B cell (primary cell): ENCODE measurements at regions not wholly inside any gene's neighbourhood (a gene's known extent, or its start where the extent isn't known, plus 50 kb on each side); places are given as distances from the start of the nearest gene placed in this dataset.

Experiments used
- ATAC-seq: fragments of 200-7000 bp; cut with Tn5 transposase; one replicate; pipeline ENCODE4 v1.10.0; 2021; ENCODE audit warnings: low read depth, mild to moderate bottlenecking, moderate number of reproducible peaks, moderate library complexity
- CTCF ChIA-PET: fragments of 350-600 bp; sonication (Branson Sonifier 250); formaldehyde crosslinking; loops from one replicate; lab custom pipeline; 2021; ENCODE audit warnings: antibody characterized with exemption, inconsistent platforms; lab: Charles Lee
- POLR2A ChIA-PET: fragments of 350-600 bp; sonication (Branson Sonifier 250); formaldehyde crosslinking; loops from one replicate; lab custom pipeline; 2021; ENCODE audit warnings: antibody characterized with exemption; lab: Charles Lee
- DNase-seq: peaks from one replicate; pipeline ENCODE4 v3.0.0; 2013
- H2AFZ ChIP-seq: 2 replicates; pipeline ENCODE4 v1.6.1; 2012; ENCODE audit warnings: mild to moderate bottlenecking, low read depth, low read length; ENCODE audit not compliant: insufficient read depth, poor library complexity, severe bottlenecking
- H3K27ac ChIP-seq, 2 donors: 1 replicate in 1 of 2; 2 replicates in 1 of 2; pipeline ENCODE4 v1.5.1; 2012 to 2013; ENCODE audit warnings: low read length in 2 of 2, mild to moderate bottlenecking in 2 of 2, moderate library complexity in 1 of 2
- H3K27me3 ChIP-seq, 4 experiments: fragments of 200-600 bp in 1 of 4; sonication (generic) in 1 of 4; replicated peaks in 1 of 4; 1 replicate in 2 of 4; 2 replicates in 2 of 4; pipeline versions ENCODE4 v1.6.1 to v1.7.0; 2013 to 2016; ENCODE audit warnings: low read length in 3 of 4, mild to moderate bottlenecking in 2 of 4, mixed read lengths in 1 of 4, moderate library complexity in 1 of 4; ENCODE audit not compliant: insufficient read depth in 4 of 4, control insufficient read depth in 3 of 4; ENCODE audit errors: control extremely low read depth in 1 of 4
- H3K36me3 ChIP-seq, 2 experiments: replicated peaks in 1 of 2; 1 replicate in 1 of 2; 2 replicates in 1 of 2; pipeline versions ENCODE4 v1.6.1 to v1.7.1; 2013; ENCODE audit warnings: low read length in 1 of 2; ENCODE audit not compliant: insufficient read depth in 2 of 2, control insufficient read depth in 1 of 2; ENCODE audit errors: control extremely low read depth in 1 of 2, extremely low read depth in 1 of 2
- H3K4me1 ChIP-seq, 2 donors: fragments of 200-600 bp in 1 of 2; sonication (generic) in 1 of 2; 1 replicate in 1 of 2; 2 replicates in 1 of 2; pipeline versions ENCODE4 v1.5.1 to v1.6.1; 2013 to 2017; ENCODE audit warnings: low read length in 2 of 2; ENCODE audit not compliant: control insufficient read depth in 2 of 2, insufficient read depth in 2 of 2
- H3K4me2 ChIP-seq: replicated peaks from 2 replicates; pipeline ENCODE3; 2012; ENCODE audit warnings: mild to moderate bottlenecking, low read depth, low read length; ENCODE audit not compliant: poor library complexity, severe bottlenecking
- H3K4me3 ChIP-seq, 5 experiments: fragments of 200-600 bp in 1 of 5; sonication (generic) in 1 of 5; 1 replicate in 3 of 5; 2 replicates in 2 of 5; pipeline versions ENCODE4 v1.5.1 to v1.7.0; 2011 to 2016; ENCODE audit warnings: low read length in 4 of 5, mild to moderate bottlenecking in 4 of 5, low read depth in 2 of 5, control low read depth in 1 of 5, moderate library complexity in 1 of 5; ENCODE audit not compliant: insufficient read depth in 1 of 5; ENCODE audit errors: control extremely low read depth in 1 of 5, extremely low read depth in 1 of 5
- H3K79me2 ChIP-seq: fragments of 200-600 bp; sonication (generic); one replicate; pipeline ENCODE4 v1.6.0; 2016; ENCODE audit warnings: low read length; ENCODE audit not compliant: control insufficient read depth, insufficient read depth
- H3K9ac ChIP-seq: fragments of 200-600 bp; sonication (generic); 2 replicates; pipeline ENCODE4 v1.6.1; 2017; ENCODE audit warnings: mild to moderate bottlenecking, low read length, moderate library complexity
- H3K9me3 ChIP-seq, 3 donors: one replicate each; pipeline versions ENCODE4 v1.6.1 to v1.7.1; 2013; ENCODE audit warnings: low read length in 2 of 3; ENCODE audit not compliant: control insufficient read depth in 2 of 3, insufficient read depth in 1 of 3; ENCODE audit errors: control extremely low read depth in 1 of 3
- H4K20me1 ChIP-seq: 2 replicates; pipeline ENCODE4 v1.6.0; 2012; ENCODE audit warnings: mild to moderate bottlenecking, low read length; ENCODE audit not compliant: insufficient read depth, control insufficient read depth, poor library complexity, severe bottlenecking
- H3K27ac Mint-ChIP-seq: one replicate; pipeline ENCODE4 v1.8.0; 2021; ENCODE audit warnings: mixed read lengths
- H3K27me3 Mint-ChIP-seq: one replicate; pipeline ENCODE4 v1.8.0; 2021; ENCODE audit warnings: mixed read lengths
- H3K4me1 Mint-ChIP-seq: one replicate; pipeline ENCODE4 v1.8.0; 2021; ENCODE audit warnings: mixed read lengths
- H3K4me3 Mint-ChIP-seq: one replicate; pipeline ENCODE4 v1.8.0; 2021; ENCODE audit warnings: mixed read lengths
- H3K9me3 Mint-ChIP-seq: one replicate; pipeline ENCODE4 v1.8.0; 2022; ENCODE audit warnings: mixed read lengths; ENCODE audit not compliant: insufficient read depth
- EZH2 ChIP-seq: IDR thresholded peaks from 2 replicates; pipeline ENCODE4 v1.6.1; 2012; ENCODE audit warnings: borderline replicate concordance, low read depth, mild to moderate bottlenecking, moderate library complexity, low read length; ENCODE audit not compliant: insufficient read depth, poor library complexity, severe bottlenecking
- WGBS: methylation state at CpG from one replicate; pipeline ENCODE4 v1.1.5; 2013; ENCODE audit warnings: missing lambda C conversion rate; ENCODE audit not compliant: insufficient coverage; 5-methylcytosine and 5-hydroxymethylcytosine counted together
- intact Hi-C: fragments of 100-400 bp; cut with micrococcal nuclease; formaldehyde crosslinking; loops from one replicate; pipeline ENCODE4 v1.10.0; 2022
- TF ChIP-seq, protein P1 (sequence below): fragments of 200-600 bp; IDR thresholded peaks from one replicate; pipeline ENCODE4 v1.8.0; 2022; ENCODE audit warnings: antibody characterized with exemption, mild to moderate bottlenecking

DNA sequence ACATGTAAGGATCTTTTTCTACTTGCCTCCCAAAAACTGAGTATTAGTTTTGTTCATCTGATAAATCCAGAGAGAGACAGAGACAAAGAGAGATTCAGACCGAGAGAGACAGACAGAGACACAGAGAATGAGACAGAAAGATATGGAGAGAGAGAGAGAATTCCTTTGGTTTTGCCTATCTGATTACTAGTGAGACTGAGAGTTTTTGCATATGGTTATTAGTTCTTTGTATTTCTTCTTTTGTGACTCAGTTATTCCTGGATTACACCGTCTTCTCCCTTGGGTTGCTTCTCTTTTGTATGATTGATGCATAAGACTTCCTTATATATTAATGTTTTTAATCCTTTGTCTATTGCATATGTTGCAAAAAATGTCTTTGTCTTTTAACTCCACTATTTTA, 91.2 kb upstream of the SPATA31C2 start:
- intact Hi-C loops, result no loop called here
- H3K4me2 ChIP-seq, result no peak overlapping the region
- H3K4me3 Mint-ChIP-seq, result no peak overlapping the region
- H3K4me1 ChIP-seq, result no peaks in the 10 kb centered on the region
- no peak overlapping the region for H3K27ac Mint-ChIP-seq
- 100% methylated on average over 1 of the region's 2 CpGs for WGBS
- no peak overlapping the region for H3K4me3 ChIP-seq
- TF ChIP-seq, protein P1, sequence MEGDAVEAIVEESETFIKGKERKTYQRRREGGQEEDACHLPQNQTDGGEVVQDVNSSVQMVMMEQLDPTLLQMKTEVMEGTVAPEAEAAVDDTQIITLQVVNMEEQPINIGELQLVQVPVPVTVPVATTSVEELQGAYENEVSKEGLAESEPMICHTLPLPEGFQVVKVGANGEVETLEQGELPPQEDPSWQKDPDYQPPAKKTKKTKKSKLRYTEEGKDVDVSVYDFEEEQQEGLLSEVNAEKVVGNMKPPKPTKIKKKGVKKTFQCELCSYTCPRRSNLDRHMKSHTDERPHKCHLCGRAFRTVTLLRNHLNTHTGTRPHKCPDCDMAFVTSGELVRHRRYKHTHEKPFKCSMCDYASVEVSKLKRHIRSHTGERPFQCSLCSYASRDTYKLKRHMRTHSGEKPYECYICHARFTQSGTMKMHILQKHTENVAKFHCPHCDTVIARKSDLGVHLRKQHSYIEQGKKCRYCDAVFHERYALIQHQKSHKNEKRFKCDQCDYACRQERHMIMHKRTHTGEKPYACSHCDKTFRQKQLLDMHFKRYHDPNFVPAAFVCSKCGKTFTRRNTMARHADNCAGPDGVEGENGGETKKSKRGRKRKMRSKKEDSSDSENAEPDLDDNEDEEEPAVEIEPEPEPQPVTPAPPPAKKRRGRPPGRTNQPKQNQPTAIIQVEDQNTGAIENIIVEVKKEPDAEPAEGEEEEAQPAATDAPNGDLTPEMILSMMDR, result no peak
- POLR2A ChIA-PET, result no interaction called here
- H3K9ac ChIP-seq, result no peak overlapping the region
- H3K79me2 ChIP-seq, result no peaks in the 10 kb centered on the region
- H3K9me3 Mint-ChIP-seq, result peaks cover 6% of the 10 kb centered on the region
- H3K27ac ChIP-seq, result no peak overlapping the region
- CTCF ChIA-PET, result interaction anchor here (0.6 kb wide), 1 partner anchor 272 kb away, joined by 6 read pairs; no protein-coding TSS in a partner anchor
- no peaks in the 10 kb centered on the region for H3K27me3 ChIP-seq
- no peaks in the 10 kb centered on the region for H4K20me1 ChIP-seq
- no peaks in the 10 kb centered on the region for H3K27me3 Mint-ChIP-seq
- peaks cover 0 to 5% (median 0%) of the 10 kb centered on the region in 3 donors for H3K9me3 ChIP-seq
- no peaks in the 10 kb centered on the region for H3K36me3 ChIP-seq
- DNase-seq, result no peak
- no peaks in the 10 kb centered on the region for H3K4me1 Mint-ChIP-seq
- no peak overlapping the region for H2AFZ ChIP-seq
- no peak for ATAC-seq

DNA sequence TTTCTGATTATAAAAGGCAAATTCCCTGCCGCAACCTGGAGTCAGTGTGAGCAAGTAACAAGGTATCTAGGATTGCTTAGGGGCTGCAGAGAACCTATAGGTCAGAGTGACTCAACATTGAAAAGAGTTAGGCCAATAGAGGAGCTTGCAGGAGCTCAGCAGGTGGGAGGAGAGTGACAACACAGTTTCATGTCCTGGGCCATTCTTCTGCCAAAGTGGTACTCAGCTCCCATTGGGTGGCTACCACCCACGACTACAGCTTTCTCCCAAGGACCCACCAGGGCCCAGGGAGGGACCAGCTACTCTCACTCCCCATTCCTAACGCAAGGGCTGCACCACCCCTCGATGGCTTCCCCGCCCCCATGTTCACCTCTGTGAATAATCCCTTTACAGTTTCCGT, 86.7 kb upstream of the SPATA31C2 start:
- H3K27me3 ChIP-seq, result no peaks in the 10 kb centered on the region
- H3K9ac ChIP-seq, result no peak overlapping the region
- intact Hi-C loops, result no loop called here
- no peaks in the 10 kb centered on the region for H3K36me3 ChIP-seq
- H3K9me3 Mint-ChIP-seq, result no peaks in the 10 kb centered on the region
- CTCF ChIA-PET, result no interaction called here
- TF ChIP-seq, protein P1, result no peak
- no peak for TF ChIP-seq EZH2
- no peaks in the 10 kb centered on the region for H3K4me1 ChIP-seq
- H3K27ac ChIP-seq, result no peak overlapping the region
- no peaks in the 10 kb centered on the region for H3K4me1 Mint-ChIP-seq
- H3K27me3 Mint-ChIP-seq, result peaks cover 8% of the 10 kb centered on the region
- H3K27ac Mint-ChIP-seq, result no peak overlapping the region
- ATAC-seq (no peak), DNase-seq (no peak)
- no peak overlapping the region for H3K4me3 Mint-ChIP-seq
- no peak overlapping the region for H3K4me2 ChIP-seq
- 88% methylated on average over 6 of the region's 6 CpGs for WGBS
- no peak overlapping the region for H3K4me3 ChIP-seq
- H3K9me3 ChIP-seq, result peaks cover 0 to 5% (median 0%) of the 10 kb centered on the region in 3 donors
- no peaks in the 10 kb centered on the region for H3K79me2 ChIP-seq
- POLR2A ChIA-PET, result no interaction called here
- H4K20me1 ChIP-seq, result no peaks in the 10 kb centered on the region
- no peak overlapping the region for H2AFZ ChIP-seq
